K562 (cell line): ENCODE measurements at regions not wholly inside any gene's neighbourhood (a gene's known extent, or its start where the extent isn't known, plus 50 kb on each side); places are given as distances from the start of the nearest gene placed in this dataset.

ENCODE experiments used
- ATAC-seq: fragments of 200-7000 bp; cut with Tn5 transposase; 3 replicates; pipeline ENCODE4 v1.9.1; 2020; ENCODE audit warnings: moderate library complexity
- BruUV-seq: library from RNA; stranded (reverse); fragments of 400-500 nt; replicated peaks from 2 replicates; lab custom pipeline; 2021; lab: Mats Ljungman, UMichigan
- CTCF ChIA-PET: fragments of 300-600 bp; formaldehyde crosslinking; extraction: SDS; loops from one replicate; lab custom pipeline; 2021; ENCODE audit warnings: low intra/inter-chr PET ratio; lab: Yijun Ruan, JAX
- POLR2A ChIA-PET: fragments of 300-600, 350-650 bp; sonication (Branson Sonifier 250); formaldehyde crosslinking; extraction: SDS; loops from one replicate; lab custom pipeline; 2021; ENCODE audit warnings: antibody characterized with exemption, inconsistent platforms; lab: Yijun Ruan, JAX
- DNase-seq, 4 experiments: peaks; one replicate each; pipeline versions ENCODE4 v3.0.0 to v3.0.0-alpha.2; 2011 to 2018; ENCODE audit warnings: low spot score in 3 of 4, mixed read lengths in 3 of 4; ENCODE audit errors: extremely low read depth in 1 of 4
- FAIRE-seq: peaks from 2 replicates; lab custom pipeline; 2011; peaks lifted over from hg19 to GRCh38; lab: Jason Lieb, UNC
- H2AFZ ChIP-seq: 2 replicates; pipeline ENCODE4 v1.6.0; 2011; ENCODE audit warnings: low read depth, low read length, control low read depth, inconsistent platforms
- H3K27ac ChIP-seq: fragments of 200-600 bp; 3 replicates; pipeline ENCODE4 v1.8.0; 2011; ENCODE audit warnings: low read depth, mild to moderate bottlenecking, control low read depth, inconsistent platforms, low read length, moderate library complexity, mixed read lengths; ENCODE audit errors: extremely low read depth
- H3K27me3 ChIP-seq, 2 experiments: fragments of 300-600 bp in 1 of 2; 2 replicates in 1 of 2; 3 replicates in 1 of 2; pipeline versions ENCODE4 v1.6.0 to v1.8.0; 2011; ENCODE audit warnings: inconsistent platforms in 2 of 2, low read length in 2 of 2, mild to moderate bottlenecking in 1 of 2, mixed read lengths in 1 of 2, moderate library complexity in 1 of 2; ENCODE audit not compliant: control insufficient read depth in 2 of 2, insufficient read depth in 2 of 2
- H3K36me3 ChIP-seq: fragments of 300-600 bp; 3 replicates; pipeline ENCODE4 v1.8.0; 2011; ENCODE audit warnings: mild to moderate bottlenecking, low read length, inconsistent platforms; ENCODE audit not compliant: control insufficient read depth, insufficient read depth
- H3K4me1 ChIP-seq, 2 experiments: fragments of 200-600 bp in 1 of 2; replicated peaks in 1 of 2; 2 replicates in 1 of 2; 3 replicates in 1 of 2; pipeline versions ENCODE4 v1.5.1 to v1.8.0; 2011; ENCODE audit warnings: inconsistent platforms in 2 of 2, low read length in 2 of 2, mild to moderate bottlenecking in 1 of 2, mixed read lengths in 1 of 2, moderate library complexity in 1 of 2; ENCODE audit not compliant: control insufficient read depth in 2 of 2, insufficient read depth in 2 of 2
- H3K4me2 ChIP-seq: 2 replicates; pipeline ENCODE4 v1.6.1; 2011; ENCODE audit warnings: low read length, control low read depth, inconsistent platforms, mixed read lengths; ENCODE audit not compliant: insufficient read depth
- H3K4me3 ChIP-seq: fragments of 200-600 bp; sonication (generic), shearing (Covaris generic); 2 replicates; pipeline ENCODE4 v1.5.1; 2016; ENCODE audit warnings: control low read depth, inconsistent platforms
- H3K79me2 ChIP-seq: fragments of 200-600 bp; 3 replicates; pipeline ENCODE4 v1.8.0; 2011; ENCODE audit warnings: low read length, inconsistent platforms; ENCODE audit not compliant: control insufficient read depth, insufficient read depth
- H3K9ac ChIP-seq, 2 experiments: 2 replicates each; pipeline versions ENCODE4 v1.6.0 to v1.6.1; 2011; ENCODE audit warnings: low read depth in 2 of 2, low read length in 2 of 2, control low read depth in 1 of 2, inconsistent platforms in 1 of 2, mild to moderate bottlenecking in 1 of 2, mixed read lengths in 1 of 2; ENCODE audit not compliant: insufficient read depth in 1 of 2
- H3K9me1 ChIP-seq: one replicate; pipeline ENCODE4 v1.6.0; 2011; ENCODE audit warnings: inconsistent platforms, mild to moderate bottlenecking, low read length, moderate library complexity; ENCODE audit not compliant: control insufficient read depth, insufficient read depth
- H3K9me3 ChIP-seq: replicated peaks from 2 replicates; pipeline ENCODE4 v1.5.1; 2011; ENCODE audit warnings: low read depth, low read length, inconsistent platforms; ENCODE audit not compliant: control insufficient read depth, insufficient read depth
- H4K20me1 ChIP-seq: replicated peaks from 2 replicates; pipeline ENCODE4 v1.6.1; 2011; ENCODE audit warnings: low read length, inconsistent platforms, mixed read lengths; ENCODE audit not compliant: control insufficient read depth, insufficient read depth
- FIP1L1 ChIP-seq: fragments of 200-400 bp; formaldehyde crosslinking; IDR thresholded peaks from 2 replicates; pipeline ENCODE4 v1.6.1; 2018; ENCODE audit warnings: mild to moderate bottlenecking, low read depth, low read length; ENCODE audit not compliant: poor library complexity, severe bottlenecking
- FOXP1 ChIP-seq: sonication (generic); formaldehyde crosslinking; IDR thresholded peaks from 2 replicates; pipeline ENCODE4 v1.8.0; 2022; ENCODE audit warnings: mild to moderate bottlenecking, missing genetic modification reagents
- HDAC6 ChIP-seq: IDR thresholded peaks from 2 replicates; pipeline ENCODE4 v1.6.1; 2012; ENCODE audit warnings: low read depth, mild to moderate bottlenecking, control low read depth, inconsistent platforms, low read length, moderate library complexity
- IFI16 ChIP-seq: fragments of 250-450 bp; sonication (Bioruptor Pico); IDR thresholded peaks from 2 replicates; pipeline ENCODE4 v2.1.2; 2022; ENCODE audit warnings: mild to moderate bottlenecking, inconsistent platforms
- MEF2A ChIP-seq: IDR thresholded peaks from 2 replicates; pipeline ENCODE4 v1.6.1; 2011; ENCODE audit warnings: low read depth, mild to moderate bottlenecking, low read length, moderate library complexity; ENCODE audit not compliant: control insufficient read depth
- NR2C1 ChIP-seq, 2 experiments: fragments of 450-650 bp; IDR thresholded peaks; 2 replicates each; pipeline ENCODE4 v1.6.1; 2017; ENCODE audit warnings: mild to moderate bottlenecking in 2 of 2, antibody characterized with exemption in 1 of 2, inconsistent platforms in 1 of 2, missing compliant biosample characterization in 1 of 2, missing genetic modification characterization in 1 of 2
- PHF20 ChIP-seq: fragments of 450-650 bp; IDR thresholded peaks from 2 replicates; pipeline ENCODE4 v1.6.1; 2018; ENCODE audit not compliant: partially characterized antibody
- POLR2AphosphoS5 ChIP-seq: IDR thresholded peaks from 2 replicates; pipeline ENCODE4 v1.6.1; 2011; ENCODE audit warnings: mild to moderate bottlenecking, low read depth, low read length, moderate library complexity; ENCODE audit not compliant: control insufficient read depth, insufficient read depth
- POLR2H ChIP-seq: IDR thresholded peaks from 2 replicates; pipeline ENCODE4 v1.6.1; 2016; ENCODE audit warnings: missing genetic modification characterization, low read depth, mild to moderate bottlenecking, control low read depth, missing compliant biosample characterization, moderate library complexity
- PRMT5 ChIP-seq: sonication (generic); formaldehyde crosslinking; IDR thresholded peaks from 2 replicates; pipeline ENCODE4 v1.5.0; 2020; ENCODE audit warnings: missing genetic modification reagents
- RBM34 ChIP-seq: fragments of 200-400 bp; formaldehyde crosslinking; IDR thresholded peaks from 2 replicates; pipeline ENCODE4 v1.6.1; 2018; ENCODE audit warnings: low read length, borderline replicate concordance; ENCODE audit not compliant: insufficient read depth
- TEAD2 ChIP-seq: fragments of 450-650 bp; IDR thresholded peaks from 2 replicates; pipeline ENCODE4 v1.6.1; 2016; ENCODE audit warnings: missing genetic modification characterization, control low read depth, missing compliant biosample characterization
- ZNF316 ChIP-seq: fragments of 450-650 bp; IDR thresholded peaks from 2 replicates; pipeline ENCODE4 v1.6.1; 2016
- WGBS: fragments of 100-300 bp; shearing (Covaris generic); methylation state at CpG from one replicate; pipeline ENCODE4 v1.1.6; 2016; ENCODE audit warnings: low coverage, mixed read lengths; ENCODE audit not compliant: insufficient coverage; ENCODE audit errors: missing lambda C conversion rate; 5-methylcytosine and 5-hydroxymethylcytosine counted together
- in situ Hi-C: fragments of 300-500 bp; cut with MboI; formaldehyde crosslinking; loops from 4 replicates; pipeline ENCODE4 v1.15.0; 2018; ENCODE audit warnings: inconsistent platforms, mixed read lengths
- intact Hi-C: fragments of 100-400 bp; cut with micrococcal nuclease; formaldehyde crosslinking; loops from 2 replicates; pipeline ENCODE4 v1.14.2; 2022
- TF ChIP-seq, protein P1 (sequence below): fragments of 450-650 bp; IDR thresholded peaks from 2 replicates; pipeline ENCODE4 v1.6.1; 2014; ENCODE audit warnings: low read depth, mild to moderate bottlenecking, moderate library complexity, borderline replicate concordance
- TF ChIP-seq, protein P2 (sequence below): fragments of 200-800 bp; sonication (Bioruptor generic); IDR thresholded peaks from 2 replicates; pipeline ENCODE4 v1.6.1; 2016; ENCODE audit warnings: missing genetic modification characterization, missing compliant biosample characterization

DNA sequence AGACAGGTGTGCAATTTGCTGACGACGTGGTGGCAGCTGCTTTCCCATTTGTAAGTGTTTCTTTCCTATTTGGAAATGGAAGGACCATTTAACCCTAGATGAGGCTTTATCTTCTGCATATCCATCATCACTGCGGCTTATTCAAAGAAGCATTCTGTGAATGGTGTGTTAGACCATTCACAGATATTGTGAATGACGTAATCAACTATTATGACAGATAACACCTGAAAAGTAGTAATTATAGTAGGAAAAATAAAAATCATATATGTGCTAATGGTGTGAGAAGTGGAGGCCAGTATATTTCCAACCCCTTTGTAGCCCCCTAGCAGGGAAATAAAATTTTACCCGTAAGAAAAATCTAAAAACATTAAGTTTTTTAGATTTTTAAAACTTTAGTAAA lies 424.5 kb upstream of the CRIM1 start:
- ChIA-PET POLR2A (no interaction called here), CTCF (no interaction called here)
- Histone ChIP-seq H3K27ac (no peak overlapping the region), H3K4me1 (no peaks in the 10 kb centered on the region), H3K4me3 (no peak overlapping the region), H2AFZ (no peak overlapping the region), H3K4me2 (no peak overlapping the region), H4K20me1 (no peaks in the 10 kb centered on the region), H3K9ac (no peak overlapping the region), H3K79me2 (no peaks in the 10 kb centered on the region), H3K36me3 (no peaks in the 10 kb centered on the region), H3K27me3 (no peaks in the 10 kb centered on the region), H3K9me1 (no peaks in the 10 kb centered on the region), H3K9me3 (no peaks in the 10 kb centered on the region)
- FAIRE-seq, result no peak
- in situ Hi-C loops (no loop called here), intact Hi-C loops (no loop called here)
- TF ChIP-seq RBM34, result no peak
- no peak for TF ChIP-seq IFI16 (CRISPR knock-in tag)
- TF ChIP-seq, protein P1, sequence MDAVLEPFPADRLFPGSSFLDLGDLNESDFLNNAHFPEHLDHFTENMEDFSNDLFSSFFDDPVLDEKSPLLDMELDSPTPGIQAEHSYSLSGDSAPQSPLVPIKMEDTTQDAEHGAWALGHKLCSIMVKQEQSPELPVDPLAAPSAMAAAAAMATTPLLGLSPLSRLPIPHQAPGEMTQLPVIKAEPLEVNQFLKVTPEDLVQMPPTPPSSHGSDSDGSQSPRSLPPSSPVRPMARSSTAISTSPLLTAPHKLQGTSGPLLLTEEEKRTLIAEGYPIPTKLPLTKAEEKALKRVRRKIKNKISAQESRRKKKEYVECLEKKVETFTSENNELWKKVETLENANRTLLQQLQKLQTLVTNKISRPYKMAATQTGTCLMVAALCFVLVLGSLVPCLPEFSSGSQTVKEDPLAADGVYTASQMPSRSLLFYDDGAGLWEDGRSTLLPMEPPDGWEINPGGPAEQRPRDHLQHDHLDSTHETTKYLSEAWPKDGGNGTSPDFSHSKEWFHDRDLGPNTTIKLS, result no peak
- TF ChIP-seq NR2C1 (IDR thresholded peaks at IDR 0.05), result no peak
- no peak for TF ChIP-seq NR2C1 (tag; IDR thresholded peaks at IDR 0.05)
- no peak for TF ChIP-seq FIP1L1
- TF ChIP-seq FOXP1 (CRISPR knock-in tag), result no peak
- no peak for TF ChIP-seq POLR2AphosphoS5
- no peak for TF ChIP-seq PRMT5 (CRISPR knock-in tag)
- TF ChIP-seq ZNF316, result no peak
- no peak for TF ChIP-seq POLR2H (tag)
- no peak for TF ChIP-seq HDAC6
- no peak for TF ChIP-seq MEF2A
- TF ChIP-seq PHF20, result no peak
- TF ChIP-seq TEAD2 (tag), result no peak
- TF ChIP-seq, protein P2, sequence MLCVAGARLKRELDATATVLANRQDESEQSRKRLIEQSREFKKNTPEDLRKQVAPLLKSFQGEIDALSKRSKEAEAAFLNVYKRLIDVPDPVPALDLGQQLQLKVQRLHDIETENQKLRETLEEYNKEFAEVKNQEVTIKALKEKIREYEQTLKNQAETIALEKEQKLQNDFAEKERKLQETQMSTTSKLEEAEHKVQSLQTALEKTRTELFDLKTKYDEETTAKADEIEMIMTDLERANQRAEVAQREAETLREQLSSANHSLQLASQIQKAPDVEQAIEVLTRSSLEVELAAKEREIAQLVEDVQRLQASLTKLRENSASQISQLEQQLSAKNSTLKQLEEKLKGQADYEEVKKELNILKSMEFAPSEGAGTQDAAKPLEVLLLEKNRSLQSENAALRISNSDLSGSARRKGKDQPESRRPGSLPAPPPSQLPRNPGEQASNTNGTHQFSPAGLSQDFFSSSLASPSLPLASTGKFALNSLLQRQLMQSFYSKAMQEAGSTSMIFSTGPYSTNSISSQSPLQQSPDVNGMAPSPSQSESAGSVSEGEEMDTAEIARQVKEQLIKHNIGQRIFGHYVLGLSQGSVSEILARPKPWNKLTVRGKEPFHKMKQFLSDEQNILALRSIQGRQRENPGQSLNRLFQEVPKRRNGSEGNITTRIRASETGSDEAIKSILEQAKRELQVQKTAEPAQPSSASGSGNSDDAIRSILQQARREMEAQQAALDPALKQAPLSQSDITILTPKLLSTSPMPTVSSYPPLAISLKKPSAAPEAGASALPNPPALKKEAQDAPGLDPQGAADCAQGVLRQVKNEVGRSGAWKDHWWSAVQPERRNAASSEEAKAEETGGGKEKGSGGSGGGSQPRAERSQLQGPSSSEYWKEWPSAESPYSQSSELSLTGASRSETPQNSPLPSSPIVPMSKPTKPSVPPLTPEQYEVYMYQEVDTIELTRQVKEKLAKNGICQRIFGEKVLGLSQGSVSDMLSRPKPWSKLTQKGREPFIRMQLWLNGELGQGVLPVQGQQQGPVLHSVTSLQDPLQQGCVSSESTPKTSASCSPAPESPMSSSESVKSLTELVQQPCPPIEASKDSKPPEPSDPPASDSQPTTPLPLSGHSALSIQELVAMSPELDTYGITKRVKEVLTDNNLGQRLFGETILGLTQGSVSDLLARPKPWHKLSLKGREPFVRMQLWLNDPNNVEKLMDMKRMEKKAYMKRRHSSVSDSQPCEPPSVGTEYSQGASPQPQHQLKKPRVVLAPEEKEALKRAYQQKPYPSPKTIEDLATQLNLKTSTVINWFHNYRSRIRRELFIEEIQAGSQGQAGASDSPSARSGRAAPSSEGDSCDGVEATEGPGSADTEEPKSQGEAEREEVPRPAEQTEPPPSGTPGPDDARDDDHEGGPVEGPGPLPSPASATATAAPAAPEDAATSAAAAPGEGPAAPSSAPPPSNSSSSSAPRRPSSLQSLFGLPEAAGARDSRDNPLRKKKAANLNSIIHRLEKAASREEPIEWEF (CRISPR knock-in tag), result no peak
- WGBS, result 2% methylated on average over 5 of the region's 5 CpGs
- no peak for DNase-seq
- BruUV-seq, result no TSS peak
- ATAC-seq, result no peak
